22Rv1 (cell line): ENCODE measurements at regions not wholly inside any gene's neighbourhood (a gene's known extent, or its start where the extent isn't known, plus 50 kb on each side); places are given as distances from the start of the nearest gene placed in this dataset.

Experiments used
- CTCF ChIP-seq: fragments of 450-650 bp; IDR thresholded peaks from 2 replicates; pipeline ENCODE4 v1.5.1; 2017; ENCODE audit warnings: mild to moderate bottlenecking
- ZFX ChIP-seq: fragments of 450-650 bp; IDR thresholded peaks from 2 replicates; pipeline ENCODE4 v1.6.1; 2017; ENCODE audit warnings: antibody characterized with exemption, borderline replicate concordance

GRCh38 chr2:129443865-129444739, 535.4 kb upstream of the RAB6C start:
- no peak for TF ChIP-seq CTCF
- TF ChIP-seq ZFX, result no peak
